RWPE2 (cell line): ENCODE measurements at regions not wholly inside any gene's neighbourhood (a gene's known extent, or its start where the extent isn't known, plus 50 kb on each side); places are given as distances from the start of the nearest gene placed in this dataset.
A peak's percentile ranks its signal among the peaks of the same experiment; 100 is the strongest.

Experiments
- ATAC-seq: fragments of 200-7000 bp; cut with Tn5 transposase; 3 replicates; pipeline ENCODE4 v1.9.1; 2021; ENCODE audit warnings: low read depth
- DNase-seq: peaks from one replicate; pipeline ENCODE4 v3.0.0-alpha.2; 2020; ENCODE audit warnings: low spot score
- H3K27ac ChIP-seq: fragments of 450-650 bp; 2 replicates; pipeline ENCODE4 v1.5.1; 2017; ENCODE audit warnings: mild to moderate bottlenecking; ENCODE audit not compliant: poor library complexity, severe bottlenecking
- H3K27me3 ChIP-seq: fragments of 250-450 bp; sonication (Bioruptor Pico); 2 replicates; pipeline ENCODE4 v1.5.1; 2021; ENCODE audit warnings: mild to moderate bottlenecking, moderate library complexity; ENCODE audit not compliant: insufficient read depth, poor library complexity, severe bottlenecking
- H3K36me3 ChIP-seq: fragments of 250-450 bp; sonication (Bioruptor Pico); 2 replicates; pipeline ENCODE4 v1.5.1; 2020; ENCODE audit warnings: low read depth, mild to moderate bottlenecking, moderate library complexity
- H3K4me1 ChIP-seq: fragments of 250-450 bp; sonication (Bioruptor Pico); 2 replicates; pipeline ENCODE4 v1.5.1; 2021; ENCODE audit warnings: mild to moderate bottlenecking, moderate library complexity; ENCODE audit not compliant: insufficient read depth, poor library complexity, severe bottlenecking
- H3K4me3 ChIP-seq: fragments of 250-450 bp; sonication (Bioruptor Pico); 2 replicates; pipeline ENCODE4 v1.5.1; 2021; ENCODE audit warnings: mild to moderate bottlenecking, moderate library complexity; ENCODE audit not compliant: severe bottlenecking
- H3K9me3 ChIP-seq: fragments of 250-450 bp; sonication (Bioruptor Pico); 2 replicates; pipeline ENCODE4 v1.5.1; 2021; ENCODE audit warnings: mild to moderate bottlenecking, moderate library complexity; ENCODE audit not compliant: severe bottlenecking
- CTCF ChIP-seq: fragments of 450-650 bp; IDR thresholded peaks from one replicate; pipeline ENCODE4 v1.5.1; 2017; ENCODE audit warnings: mild to moderate bottlenecking, moderate library complexity; ENCODE audit not compliant: poor library complexity, severe bottlenecking

GRCh38 chr6:151176911-151177770 lies 62.6 kb upstream of the AKAP12 start:
- ATAC-seq (no peak), DNase-seq (no peak)
- H3K27me3 ChIP-seq = no peaks in the 10 kb centered on the region
- no peaks in the 10 kb centered on the region for H3K9me3 ChIP-seq
- no peaks in the 10 kb centered on the region for H3K4me1 ChIP-seq
- no peak overlapping the region for H3K4me3 ChIP-seq
- H3K27ac ChIP-seq = no peak overlapping the region
- no peaks in the 10 kb centered on the region for H3K36me3 ChIP-seq
- no peak for TF ChIP-seq CTCF

- Histone ChIP-seq H3K4me1 (no peaks in the 10 kb centered on the region), H3K27ac (no peak overlapping the region), H3K4me3 (no peak overlapping the region), H3K9me3 (no peaks in the 10 kb centered on the region), H3K27me3 (no peaks in the 10 kb centered on the region), H3K36me3 (no peaks in the 10 kb centered on the region)
- DNase-seq = no peak
- no peak for ATAC-seq
- no peak for TF ChIP-seq CTCF
These were observed 61.4 kb upstream of the AKAP12 start for GRCh38 chr6:151178373-151178772.

GRCh38 chr6:151179321-151179720 lies 60.4 kb upstream of the AKAP12 start:
- ATAC-seq (peak; percentile 45; the same call in 2 of the 3 replicates), DNase-seq (no peak)
- H3K27ac ChIP-seq = no peak overlapping the region

GRCh38 chr6:151180330-151181048 lies 59.3 kb upstream of the AKAP12 start:
- H3K36me3 ChIP-seq = no peaks in the 10 kb centered on the region
- no peak for DNase-seq
- H3K9me3 ChIP-seq = no peaks in the 10 kb centered on the region
- no peaks in the 10 kb centered on the region for H3K4me1 ChIP-seq
- no peak overlapping the region for H3K4me3 ChIP-seq
- TF ChIP-seq CTCF = no peak
- no peak for ATAC-seq
- H3K27ac ChIP-seq = no peak overlapping the region
- H3K27me3 ChIP-seq = no peaks in the 10 kb centered on the region

More at GRCh38 chr6:151179321-151179720, 60.4 kb upstream of the AKAP12 start:
- H3K4me1 ChIP-seq = no peaks in the 10 kb centered on the region
- no peak for TF ChIP-seq CTCF
- no peaks in the 10 kb centered on the region for H3K36me3 ChIP-seq
- no peaks in the 10 kb centered on the region for H3K9me3 ChIP-seq
- no peaks in the 10 kb centered on the region for H3K27me3 ChIP-seq
- no peak overlapping the region for H3K4me3 ChIP-seq
